Neural crest cell (in vitro differentiated cells): ENCODE measurements at regions not wholly inside any gene's neighbourhood (a gene's known extent, or its start where the extent isn't known, plus 50 kb on each side); places are given as distances from the start of the nearest gene placed in this dataset.

Experiments used
- DNase-seq: peaks from one replicate; pipeline ENCODE4 v3.0.0; 2021; ENCODE audit warnings: low read depth, mixed read lengths, low spot score
- H3K27ac Mint-ChIP-seq: one replicate; pipeline ENCODE4 v1.8.0; 2021; ENCODE audit warnings: mild to moderate bottlenecking, mixed read lengths; ENCODE audit not compliant: unreplicated experiment
- H3K27me3 Mint-ChIP-seq: 2 replicates; pipeline ENCODE4 v1.8.0; 2021; ENCODE audit warnings: low read depth, mild to moderate bottlenecking, mixed read lengths
- H3K36me3 Mint-ChIP-seq: 2 replicates; pipeline ENCODE4 v1.8.0; 2021; ENCODE audit warnings: low read depth, mild to moderate bottlenecking, mixed read lengths
- H3K4me1 Mint-ChIP-seq: 2 replicates; pipeline ENCODE4 v1.8.0; 2021; ENCODE audit warnings: mixed read lengths
- H3K4me3 Mint-ChIP-seq: one replicate; pipeline ENCODE4 v1.8.0; 2021; ENCODE audit warnings: mild to moderate bottlenecking, mixed read lengths
- H3K9me3 Mint-ChIP-seq: 2 replicates; pipeline ENCODE4 v1.8.0; 2021; ENCODE audit warnings: mixed read lengths
- TF ChIP-seq, protein P1 (sequence below): fragments of 200-600 bp; sonication (generic); conservative IDR thresholded peaks from 2 replicates; pipeline ENCODE4 v1.5.0; 2021; ENCODE audit warnings: antibody characterized with exemption, mild to moderate bottlenecking

DNA sequence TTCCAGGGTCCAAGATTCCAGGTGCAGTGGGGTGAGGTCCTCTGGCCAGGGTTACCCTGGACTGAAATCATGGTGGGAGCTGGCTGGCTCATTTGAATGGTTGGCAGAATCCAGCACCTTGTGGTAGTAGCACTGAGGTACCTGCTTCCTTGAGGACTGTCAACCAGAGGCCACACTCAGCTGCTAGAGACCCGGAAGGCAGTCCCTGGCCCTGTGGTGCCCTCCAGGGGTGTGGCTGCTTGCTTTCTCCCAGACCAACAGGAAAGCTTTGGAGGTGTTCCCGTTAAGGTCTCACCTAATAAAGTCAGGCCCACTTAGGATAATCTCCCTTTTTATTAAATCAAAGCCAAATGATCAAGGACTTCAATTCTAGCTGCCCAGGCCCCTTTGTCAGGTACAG is 107.7 kb upstream of the GDF10 start:
- Mint-ChIP-seq H3K4me1 (peaks cover 8% of the 10 kb centered on the region), H3K9me3 (no peaks in the 10 kb centered on the region), H3K27ac (no peak overlapping the region), H3K4me3 (no peak overlapping the region), H3K27me3 (no peaks in the 10 kb centered on the region), H3K36me3 (no peaks in the 10 kb centered on the region)
- DNase-seq, result no peak
- TF ChIP-seq, protein P1, sequence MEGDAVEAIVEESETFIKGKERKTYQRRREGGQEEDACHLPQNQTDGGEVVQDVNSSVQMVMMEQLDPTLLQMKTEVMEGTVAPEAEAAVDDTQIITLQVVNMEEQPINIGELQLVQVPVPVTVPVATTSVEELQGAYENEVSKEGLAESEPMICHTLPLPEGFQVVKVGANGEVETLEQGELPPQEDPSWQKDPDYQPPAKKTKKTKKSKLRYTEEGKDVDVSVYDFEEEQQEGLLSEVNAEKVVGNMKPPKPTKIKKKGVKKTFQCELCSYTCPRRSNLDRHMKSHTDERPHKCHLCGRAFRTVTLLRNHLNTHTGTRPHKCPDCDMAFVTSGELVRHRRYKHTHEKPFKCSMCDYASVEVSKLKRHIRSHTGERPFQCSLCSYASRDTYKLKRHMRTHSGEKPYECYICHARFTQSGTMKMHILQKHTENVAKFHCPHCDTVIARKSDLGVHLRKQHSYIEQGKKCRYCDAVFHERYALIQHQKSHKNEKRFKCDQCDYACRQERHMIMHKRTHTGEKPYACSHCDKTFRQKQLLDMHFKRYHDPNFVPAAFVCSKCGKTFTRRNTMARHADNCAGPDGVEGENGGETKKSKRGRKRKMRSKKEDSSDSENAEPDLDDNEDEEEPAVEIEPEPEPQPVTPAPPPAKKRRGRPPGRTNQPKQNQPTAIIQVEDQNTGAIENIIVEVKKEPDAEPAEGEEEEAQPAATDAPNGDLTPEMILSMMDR, result no peak

DNA sequence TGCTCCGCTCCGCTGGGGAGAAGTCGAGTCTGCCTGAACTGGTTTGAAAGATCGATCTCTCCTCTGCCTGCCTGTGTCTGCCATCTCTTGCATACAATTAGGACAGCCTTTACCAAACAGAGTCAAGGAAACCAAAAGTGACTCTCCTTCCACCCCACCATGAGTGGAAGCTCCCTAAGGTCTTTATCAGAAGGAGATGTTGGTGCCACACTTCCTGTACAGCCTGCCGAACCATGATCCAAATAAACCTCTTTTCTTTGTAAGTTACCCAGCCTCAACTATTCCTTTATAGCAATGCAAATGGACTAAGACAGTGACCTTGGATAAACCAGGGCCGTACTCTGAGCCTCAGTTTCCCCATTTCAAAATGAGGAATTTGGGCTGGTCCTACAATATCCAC is 106.3 kb upstream of the GDF10 start:
- Mint-ChIP-seq H3K36me3 (no peaks in the 10 kb centered on the region), H3K4me1 (peaks cover 2% of the 10 kb centered on the region), H3K27me3 (no peaks in the 10 kb centered on the region), H3K27ac (no peak overlapping the region), H3K4me3 (no peak overlapping the region), H3K9me3 (no peaks in the 10 kb centered on the region)
- TF ChIP-seq, protein P1, result no peak
- no peak for DNase-seq

DNA sequence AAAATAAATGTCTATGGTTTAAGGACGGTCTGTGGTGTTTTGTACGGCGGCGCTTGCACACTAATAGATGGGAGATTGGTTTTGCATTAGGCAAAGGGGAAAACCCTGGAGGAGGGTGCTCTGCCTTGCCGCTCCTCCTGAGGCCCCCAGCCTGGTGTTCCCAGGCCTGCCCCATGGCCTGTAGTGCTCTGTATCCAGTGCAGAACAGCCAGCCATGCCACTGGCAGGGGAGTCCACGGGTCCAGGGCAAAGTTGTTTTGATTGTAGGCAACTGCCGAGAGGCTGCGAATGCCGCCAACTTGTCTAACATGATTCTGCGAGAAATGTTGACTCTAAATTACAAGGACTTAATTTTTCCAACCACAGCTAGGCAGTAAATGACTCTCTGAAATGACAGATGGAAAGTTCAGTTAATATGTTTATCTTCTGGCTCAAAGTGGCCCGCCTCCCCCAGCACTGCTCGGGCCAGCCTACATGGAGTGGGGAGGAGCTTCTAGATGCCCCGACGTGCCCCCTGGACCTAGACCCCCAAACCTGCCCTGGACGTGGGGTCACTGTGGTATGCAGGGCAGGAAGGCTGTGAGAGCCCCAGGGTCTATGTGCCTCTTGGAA is 104.6 kb upstream of the GDF10 start:
- Mint-ChIP-seq H3K4me3 (no peak overlapping the region), H3K27me3 (no peaks in the 10 kb centered on the region), H3K27ac (no peak overlapping the region), H3K36me3 (no peaks in the 10 kb centered on the region), H3K4me1 (no peaks in the 10 kb centered on the region), H3K9me3 (no peaks in the 10 kb centered on the region)
- TF ChIP-seq, protein P1, result no peak
- DNase-seq, result no peak

DNA sequence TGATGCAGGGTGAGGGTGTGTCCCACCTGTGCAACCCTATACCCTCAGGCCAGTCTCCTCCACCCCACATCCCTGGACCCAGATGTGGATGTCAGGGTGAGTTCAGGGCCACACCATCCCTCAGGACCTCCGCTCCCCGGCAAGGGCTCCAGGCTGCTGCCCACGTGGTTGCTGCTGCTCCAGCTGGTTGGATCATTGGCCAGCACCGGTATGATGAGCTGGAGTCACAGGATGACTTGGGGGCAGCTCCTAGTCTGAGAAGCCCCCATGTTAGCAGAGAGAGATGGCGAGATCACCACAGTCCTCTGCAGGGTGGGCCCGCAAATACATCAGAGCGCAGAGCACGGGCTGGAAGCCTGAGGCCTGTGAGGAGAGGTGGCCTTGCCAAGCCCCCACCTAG is 103.3 kb upstream of the GDF10 start:
- H3K27ac Mint-ChIP-seq, result no peak overlapping the region
- DNase-seq, result no peak
- no peak overlapping the region for H3K4me3 Mint-ChIP-seq
- H3K9me3 Mint-ChIP-seq, result no peaks in the 10 kb centered on the region
- no peaks in the 10 kb centered on the region for H3K27me3 Mint-ChIP-seq
- H3K36me3 Mint-ChIP-seq, result no peaks in the 10 kb centered on the region
- no peaks in the 10 kb centered on the region for H3K4me1 Mint-ChIP-seq
- TF ChIP-seq, protein P1, result no peak

DNA sequence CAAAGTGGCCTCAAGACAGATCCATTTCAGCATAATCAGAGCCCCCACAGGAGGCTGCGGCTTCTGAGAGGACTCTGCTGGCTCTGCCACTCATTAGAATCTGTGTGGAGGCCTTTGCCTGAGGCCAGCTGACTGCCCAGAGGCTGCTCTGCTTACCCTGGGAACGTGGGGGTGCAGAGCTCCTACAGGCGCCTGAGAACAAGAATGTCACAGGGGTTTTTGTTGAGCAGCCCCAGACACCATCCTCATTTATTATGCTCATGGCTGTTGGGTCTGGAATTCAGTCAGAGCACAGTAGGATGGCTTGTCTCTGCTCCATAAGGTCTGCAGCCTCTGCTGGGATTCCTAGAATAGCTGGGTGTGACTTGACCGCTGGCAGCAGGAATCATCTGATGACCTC is 101.8 kb upstream of the GDF10 start:
- H3K27ac Mint-ChIP-seq, result no peak overlapping the region
- H3K27me3 Mint-ChIP-seq, result no peaks in the 10 kb centered on the region
- H3K9me3 Mint-ChIP-seq, result peaks cover under 1% of the 10 kb centered on the region
- no peak for DNase-seq
- H3K4me3 Mint-ChIP-seq, result no peak overlapping the region
- TF ChIP-seq, protein P1, result no peak
- no peaks in the 10 kb centered on the region for H3K4me1 Mint-ChIP-seq
- H3K36me3 Mint-ChIP-seq, result no peaks in the 10 kb centered on the region

DNA sequence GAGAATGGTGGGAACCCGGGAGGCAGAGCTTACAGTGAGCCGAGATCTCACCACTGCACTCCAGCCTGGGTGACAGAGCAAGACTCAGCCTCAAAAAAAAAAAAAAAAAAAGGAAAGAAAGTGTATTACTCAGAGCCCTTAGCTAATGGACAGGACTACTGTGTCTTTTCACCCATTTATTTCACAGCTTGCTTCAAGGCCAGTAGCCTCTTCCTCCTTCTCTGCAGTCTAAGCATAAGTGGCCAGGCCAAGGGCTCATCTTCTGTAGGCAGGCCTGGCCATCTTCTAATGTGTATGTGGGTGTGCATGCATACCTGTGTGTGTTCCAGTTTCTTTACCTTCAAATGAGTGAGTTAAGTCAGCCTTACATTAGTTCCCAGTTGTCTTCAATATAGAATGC is 94.8 kb upstream of the GDF10 start:
- Mint-ChIP-seq H3K36me3 (no peaks in the 10 kb centered on the region), H3K4me3 (no peak overlapping the region), H3K27ac (no peak overlapping the region), H3K4me1 (peaks cover 10% of the 10 kb centered on the region), H3K27me3 (no peaks in the 10 kb centered on the region), H3K9me3 (peaks cover 2% of the 10 kb centered on the region)
- DNase-seq, result no peak
- TF ChIP-seq, protein P1, result no peak
